ENCODE measurements at regions not wholly inside any gene's neighbourhood (a gene's known extent, or its start where the extent isn't known, plus 50 kb on each side); places are given as distances from the start of the nearest gene placed in this dataset.
"Not testable (repeated sequence)": the region's sequence is repeated elsewhere in the genome, so short reads cannot be mapped to it uniquely, and the experiment has no call there.

GRCh38 chr13:67383109-67383757 is 153.1 kb upstream of the PCDH9 start:
- DNase-seq, result not testable (repeated sequence)

- no peak for DNase-seq
Measured at GRCh38 chr13:67377919-67378318, 147.8 kb upstream of the PCDH9 start.

GRCh38 chr13:67374391-67374790 is 144.3 kb upstream of the PCDH9 start:
- no peak for DNase-seq

DNA sequence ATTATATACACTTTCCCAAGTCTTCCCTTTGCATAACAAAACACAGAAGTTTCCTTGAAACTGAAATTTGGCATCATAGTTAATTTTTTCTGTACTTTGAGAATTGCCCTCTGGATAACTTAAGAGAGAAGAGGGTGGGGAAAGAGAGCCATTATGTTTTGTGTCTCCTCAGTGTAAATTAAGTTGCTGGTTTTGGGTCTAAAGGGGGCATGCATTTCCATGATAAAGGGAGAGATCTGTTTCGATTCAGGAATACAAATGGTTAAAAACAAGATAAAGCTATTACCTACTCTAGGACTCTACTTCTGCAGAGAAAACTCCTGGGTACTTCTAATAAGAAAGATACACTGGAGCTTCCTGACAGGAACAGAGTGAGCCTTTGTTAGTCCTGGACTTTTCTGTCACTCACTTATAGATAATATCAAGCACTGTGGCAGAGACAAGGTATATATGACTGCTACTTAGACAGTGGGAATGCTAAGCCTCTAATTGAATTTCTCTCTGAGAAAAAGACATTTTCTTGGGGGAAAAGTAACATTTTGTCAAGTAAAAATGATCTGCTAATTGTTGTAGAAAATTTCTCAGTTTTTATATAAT is 142.8 kb upstream of the PCDH9 start:
- no peak for DNase-seq

DNA sequence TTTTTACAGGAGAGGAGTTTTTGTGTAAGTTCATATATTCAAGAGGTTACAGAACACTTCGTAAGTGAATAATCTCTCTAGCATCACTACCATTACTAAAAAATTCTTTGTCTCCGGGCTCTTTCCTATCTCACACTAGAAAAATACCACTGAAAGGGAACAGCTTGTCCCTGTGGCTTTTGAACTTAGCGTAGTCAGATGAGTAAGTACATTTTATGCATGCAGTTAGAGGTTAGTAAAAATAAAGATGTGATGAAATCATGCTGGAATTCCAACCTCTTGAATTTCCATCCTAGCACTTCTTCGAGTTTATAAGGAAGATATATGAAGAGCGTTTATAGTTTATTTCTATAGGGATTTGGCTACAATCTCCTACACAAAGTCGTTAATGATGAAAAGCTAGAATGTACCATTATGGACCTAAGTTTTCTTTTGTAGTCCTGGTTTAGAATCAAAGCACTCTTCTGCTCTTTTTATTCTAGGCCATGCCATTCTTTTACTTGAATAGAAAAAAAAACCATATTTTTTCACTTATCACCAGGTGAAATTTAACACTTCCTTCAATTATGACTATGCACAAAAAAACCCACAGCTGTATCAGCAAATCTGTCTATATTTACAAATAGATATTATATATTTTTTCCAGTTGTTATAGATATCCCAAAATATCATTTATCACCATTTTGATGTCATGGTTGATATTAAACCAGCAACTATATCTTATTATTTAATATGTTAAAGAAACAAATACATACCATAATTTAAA is 139.9 kb upstream of the PCDH9 start:
- no peak for DNase-seq

- DNase-seq, result no peak
Measured at GRCh38 chr13:67367399-67367798, 137.3 kb upstream of the PCDH9 start.

- DNase-seq, result no peak
Measured at GRCh38 chr13:67366533-67366932, 136.4 kb upstream of the PCDH9 start.

- no peak for DNase-seq
Measured at GRCh38 chr13:67355812-67356476, 125.8 kb upstream of the PCDH9 start.

DNA sequence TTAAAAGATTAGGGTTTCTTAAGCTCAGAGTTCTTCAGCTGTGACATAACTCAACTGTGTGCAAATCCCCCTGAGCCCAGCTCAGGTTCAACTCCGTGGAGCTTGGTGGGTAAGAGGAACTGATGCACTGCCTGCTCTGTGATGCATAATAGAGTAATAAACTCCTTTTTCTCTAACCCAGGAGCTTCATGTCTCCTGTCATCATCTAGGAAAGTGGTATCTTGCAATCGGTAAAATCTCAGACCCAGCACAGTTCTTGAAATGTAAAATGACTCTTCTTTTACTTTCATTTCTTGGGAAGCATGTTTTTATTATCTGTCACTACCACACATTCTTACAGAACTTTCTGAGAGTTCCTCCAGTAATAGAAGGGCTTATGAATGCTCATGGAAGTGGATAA is 123.8 kb upstream of the PCDH9 start:
- no peak for DNase-seq

GRCh38 chr13:67353031-67353430 is 122.9 kb upstream of the PCDH9 start:
- no peak for DNase-seq

DNA sequence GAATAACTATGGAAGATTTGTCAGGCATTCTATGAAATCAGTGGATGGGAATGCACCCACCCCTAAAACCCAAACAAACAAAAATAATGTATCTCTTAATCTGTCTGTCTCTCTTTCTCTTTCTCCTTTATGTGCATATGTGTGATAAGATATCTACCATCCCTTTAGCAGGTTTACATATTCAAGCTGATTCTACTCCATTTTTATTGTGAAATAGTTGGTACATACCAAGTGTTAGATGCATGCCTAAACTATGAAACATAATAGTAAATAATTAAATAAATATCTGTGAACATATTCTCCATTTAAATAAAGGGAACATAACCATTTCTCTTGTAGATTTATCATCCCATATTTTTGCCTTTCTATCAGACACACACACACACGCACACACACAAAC is 121.8 kb upstream of the PCDH9 start:
- DNase-seq, result no peak

DNA sequence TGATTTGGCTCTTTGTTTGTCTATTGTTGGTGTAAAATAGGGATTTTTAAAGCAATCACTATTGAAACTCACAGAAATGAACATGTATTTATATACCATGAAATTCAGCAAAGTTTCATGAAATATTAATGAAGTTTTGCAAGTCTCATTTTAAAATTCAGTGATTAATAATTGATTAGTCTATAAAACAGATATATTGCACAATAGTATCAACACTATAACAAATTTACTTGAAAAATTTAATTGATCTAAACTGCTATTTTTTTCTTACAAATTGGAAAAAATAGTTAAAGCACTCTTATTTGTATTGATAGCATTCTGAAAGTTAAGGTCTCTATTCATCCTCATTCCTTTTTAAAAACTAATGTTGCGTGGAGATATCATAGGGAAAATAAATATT is 121.0 kb upstream of the PCDH9 start:
- no peak for DNase-seq

DNA sequence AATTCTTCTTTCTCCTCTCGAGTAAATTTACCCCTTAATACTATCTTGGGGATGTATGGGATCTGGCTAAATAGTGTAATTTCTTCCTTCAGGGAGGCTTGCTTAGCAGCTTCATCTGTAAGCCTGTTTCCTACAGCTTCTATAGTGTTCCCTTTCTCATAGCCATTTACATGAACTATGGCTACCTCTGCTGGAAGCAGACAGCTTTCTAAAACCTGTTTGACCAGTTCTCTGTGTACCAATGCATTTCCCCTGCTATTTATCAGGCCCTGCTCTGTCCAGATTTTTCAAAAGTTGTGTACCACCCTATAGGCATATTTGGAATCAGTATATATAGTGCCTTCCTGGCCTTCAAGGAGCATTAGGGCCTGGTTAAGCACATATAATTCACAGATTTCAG is 113.6 kb upstream of the PCDH9 start:
- no peak for DNase-seq

DNA sequence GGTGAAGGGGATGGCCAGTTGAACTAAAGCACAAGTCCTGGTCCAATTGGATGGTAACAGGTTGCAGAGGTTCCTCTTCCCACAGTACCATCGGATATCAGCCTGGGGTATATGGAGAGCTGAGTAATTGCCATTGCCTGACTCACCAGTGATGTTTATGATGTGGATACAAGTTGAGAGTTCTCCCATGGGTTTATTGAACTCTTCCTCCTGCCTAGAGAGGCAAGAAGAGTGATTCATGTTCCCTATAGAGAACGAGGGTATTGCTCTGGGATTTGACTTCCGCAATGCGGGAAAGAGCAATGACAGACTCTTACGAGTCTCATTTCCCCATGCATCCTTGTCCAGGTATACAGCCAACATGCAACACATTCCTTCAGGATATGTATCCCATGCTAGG is 111.3 kb upstream of the PCDH9 start:
- no peak for DNase-seq

DNA sequence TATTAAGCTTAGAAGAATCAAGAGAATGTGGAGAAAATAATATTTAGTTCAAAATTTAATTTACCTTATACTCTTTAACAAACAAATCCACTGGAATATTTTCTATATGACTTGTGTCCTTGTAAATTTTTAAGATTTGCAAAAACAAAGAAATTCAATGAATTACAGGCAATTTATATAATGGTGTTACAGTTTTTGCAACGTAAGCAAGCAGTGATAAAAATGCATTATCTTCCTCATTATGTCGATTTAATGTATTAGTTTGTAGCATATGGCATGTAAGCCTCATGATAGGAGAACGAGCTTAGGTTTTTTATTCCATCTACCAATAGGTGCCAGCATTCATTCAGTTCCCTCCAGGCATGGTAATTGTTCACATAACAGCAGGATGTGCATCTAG is 100.0 kb upstream of the PCDH9 start:
- DNase-seq, result no peak

DNA sequence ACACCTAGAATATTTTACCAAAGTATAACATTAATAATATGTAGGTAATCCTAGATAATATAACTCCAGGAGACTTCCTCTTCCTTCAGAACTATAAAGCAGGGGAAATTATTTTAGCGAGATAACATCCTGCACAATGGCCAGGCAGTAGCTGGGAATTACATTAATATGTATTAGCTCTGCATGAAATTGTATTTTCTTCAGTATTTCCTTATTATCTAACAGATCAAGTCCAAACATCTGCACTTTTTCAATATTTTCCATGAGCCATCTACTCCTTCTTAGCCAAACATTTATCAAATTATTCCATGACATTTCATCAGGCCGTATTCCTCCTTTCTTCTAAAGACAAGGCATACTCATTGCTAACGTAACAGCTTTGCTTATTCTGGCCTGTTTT is 98.8 kb upstream of the PCDH9 start:
- no peak for DNase-seq

DNA sequence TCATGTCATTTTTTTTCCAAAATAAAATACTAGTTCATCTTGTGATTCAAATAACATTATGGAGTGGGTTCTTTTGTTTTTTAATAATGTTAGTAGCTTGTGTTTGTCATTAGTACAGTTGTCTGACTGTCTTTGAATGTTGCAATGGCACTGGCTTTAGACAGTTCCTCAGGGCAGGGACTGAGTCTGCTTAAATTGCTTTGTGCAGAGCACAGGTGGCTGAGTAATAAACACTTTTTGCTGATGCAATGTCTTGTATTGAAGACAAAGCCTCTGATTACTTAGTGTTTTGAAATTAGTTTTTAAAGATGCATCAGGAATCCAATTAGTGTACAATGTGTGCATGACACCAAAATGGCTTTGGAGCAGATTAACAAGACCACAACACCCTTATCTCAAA is 88.7 kb upstream of the PCDH9 start:
- DNase-seq, result no peak

DNA sequence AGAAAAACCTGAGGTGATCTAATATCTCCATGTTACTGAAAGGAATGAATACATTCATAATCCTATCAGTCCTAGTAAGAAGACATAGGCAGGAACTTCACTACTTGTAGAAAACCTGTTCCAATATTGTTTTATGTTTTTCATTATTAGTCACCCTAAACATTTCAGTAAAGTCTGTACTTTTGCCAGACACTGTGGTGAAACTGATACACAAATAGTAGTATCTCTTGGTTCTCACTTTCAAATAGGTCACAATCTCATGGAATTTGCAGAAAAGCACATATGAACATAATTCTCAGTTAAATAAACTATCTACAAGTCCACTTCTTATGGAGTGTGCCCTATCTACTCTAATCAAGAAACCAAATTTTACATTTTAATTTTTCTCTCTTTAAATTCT is 88.3 kb upstream of the PCDH9 start:
- no peak for DNase-seq

GRCh38 chr13:67314405-67314804 is 84.3 kb upstream of the PCDH9 start:
- DNase-seq, result no peak

DNA sequence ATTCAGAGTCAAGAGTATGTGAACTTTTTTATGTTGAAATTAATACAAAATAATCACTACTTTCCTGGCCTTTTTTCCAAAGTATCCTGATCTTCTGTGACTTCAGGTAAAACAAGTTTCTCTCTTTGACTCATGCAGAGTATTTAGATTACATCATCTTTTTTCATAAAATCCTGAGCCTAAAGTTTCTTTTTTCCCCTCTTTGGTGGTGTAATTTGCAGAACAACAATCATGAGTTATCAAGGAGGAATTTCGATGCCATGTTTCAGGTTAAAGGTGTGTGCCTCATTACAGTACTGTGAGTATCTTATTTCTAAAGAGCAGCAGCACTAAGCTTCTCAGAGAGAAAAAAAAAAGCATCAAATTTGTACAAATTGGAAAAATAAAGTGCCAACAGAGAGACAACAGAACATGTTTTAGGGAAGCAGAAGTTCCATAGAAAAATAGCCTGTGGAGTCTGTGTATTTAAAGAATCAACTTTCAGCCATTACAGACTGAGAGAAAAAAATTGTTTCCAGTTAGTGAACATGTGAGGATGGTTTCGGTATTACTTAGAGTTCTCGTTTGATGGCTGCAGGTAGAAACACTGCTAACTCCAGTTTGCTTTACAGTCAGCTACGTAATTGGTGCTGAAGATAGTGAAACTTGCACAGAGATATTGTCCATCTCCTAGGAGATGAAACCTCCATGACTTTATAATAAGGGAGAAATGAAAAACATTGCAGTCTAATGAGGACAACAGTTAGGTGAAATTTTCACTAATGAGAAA is 78.1 kb upstream of the PCDH9 start:
- no peak for DNase-seq

- no peak for DNase-seq
Measured at GRCh38 chr13:67306742-67307141, 76.6 kb upstream of the PCDH9 start.

GRCh38 chr13:67303661-67304333 is 73.7 kb upstream of the PCDH9 start:
- DNase-seq, result no peak

All from left hindlimb (tissue), 1 donor.